CD4-positive, alpha-beta T cell treated with Interleukin-12 subunit alpha and Interleukin-12 subunit beta, for 1 hour (primary cell): ENCODE measurements at regions not wholly inside any gene's neighbourhood (a gene's known extent, or its start where the extent isn't known, plus 50 kb on each side); places are given as distances from the start of the nearest gene placed in this dataset.
A peak's percentile ranks its signal among the peaks of the same experiment; 100 is the strongest.

ENCODE experiments used
- DNase-seq: peaks from one replicate; pipeline ENCODE4 v3.0.0-alpha.2; 2020

DNA sequence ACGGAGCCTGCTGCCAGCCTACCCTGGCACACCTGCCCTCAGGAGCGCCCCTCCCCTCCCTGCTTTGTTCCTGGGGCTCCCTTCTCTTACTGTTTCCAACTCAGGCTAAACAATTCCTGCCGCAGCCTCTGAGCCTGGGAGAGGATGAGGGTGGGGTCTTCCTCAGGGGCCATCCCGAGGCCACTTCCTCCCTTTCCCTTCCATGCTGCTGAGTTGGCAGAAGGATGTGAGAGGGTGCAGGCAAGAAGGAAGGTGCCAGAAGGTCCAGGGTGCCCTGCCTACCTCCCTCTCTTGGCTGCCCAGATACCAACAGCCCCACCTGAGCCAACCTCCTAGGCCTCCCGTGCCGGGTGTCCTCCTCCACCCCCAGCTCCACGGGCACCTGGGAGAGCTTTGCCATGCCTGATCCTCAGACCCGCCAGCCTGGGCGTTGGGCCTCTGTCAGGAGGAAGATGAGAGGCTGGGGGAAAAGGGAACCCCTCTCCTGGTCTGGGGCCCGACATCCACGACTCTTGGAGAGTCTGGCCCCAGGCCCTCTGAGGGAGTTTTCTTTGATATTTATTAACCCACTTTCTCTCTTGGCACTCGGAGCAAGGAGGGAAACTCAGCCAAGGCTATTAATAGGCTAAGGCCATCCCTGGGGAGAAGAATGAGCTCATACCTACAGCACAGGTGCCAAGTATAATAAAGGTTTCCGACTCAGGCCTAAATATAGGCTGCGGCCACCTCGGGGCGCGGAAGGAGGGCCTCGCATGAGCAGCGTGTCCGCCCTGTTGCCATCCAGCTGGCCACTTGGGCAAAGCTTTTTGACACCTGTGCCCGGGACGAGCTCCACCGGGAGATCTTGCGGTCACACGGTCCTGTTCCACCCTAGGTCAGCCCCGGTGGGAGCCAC lies 232.0 kb downstream of the ENGASE start:
- DNase-seq, result no peak

DNA sequence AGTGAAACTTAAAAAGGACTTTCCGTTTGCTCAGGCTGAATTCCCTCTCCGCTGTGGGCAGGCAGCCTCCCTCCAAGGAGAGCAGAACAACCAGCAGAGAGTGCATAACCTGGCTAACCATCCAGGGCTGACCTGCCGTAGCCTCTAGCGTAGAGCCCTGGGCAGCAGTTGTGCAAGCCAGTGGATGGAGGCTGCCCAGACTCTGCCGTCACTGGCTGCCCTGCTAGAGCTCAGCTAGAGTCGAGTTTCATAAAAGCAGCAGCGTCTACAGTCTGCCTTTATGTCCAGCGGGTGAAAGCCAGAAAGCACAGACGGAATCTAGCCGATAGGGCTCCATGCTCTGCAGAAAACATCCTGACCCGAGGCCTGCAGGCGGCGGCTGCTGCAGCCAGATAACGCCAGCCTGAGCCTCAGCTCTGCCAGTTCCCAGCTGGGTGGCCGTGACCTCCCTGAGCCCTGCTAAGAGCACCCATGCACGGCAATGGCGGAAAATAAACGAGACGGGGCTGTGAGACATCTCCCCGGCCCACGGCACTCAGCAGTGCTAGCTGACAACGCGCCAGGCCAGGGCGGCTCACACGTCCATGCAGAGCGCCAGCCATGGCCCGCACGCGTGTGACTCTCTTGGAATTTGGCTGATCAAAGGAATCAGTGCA lies 231.3 kb downstream of the ENGASE start:
- no peak for DNase-seq

DNA sequence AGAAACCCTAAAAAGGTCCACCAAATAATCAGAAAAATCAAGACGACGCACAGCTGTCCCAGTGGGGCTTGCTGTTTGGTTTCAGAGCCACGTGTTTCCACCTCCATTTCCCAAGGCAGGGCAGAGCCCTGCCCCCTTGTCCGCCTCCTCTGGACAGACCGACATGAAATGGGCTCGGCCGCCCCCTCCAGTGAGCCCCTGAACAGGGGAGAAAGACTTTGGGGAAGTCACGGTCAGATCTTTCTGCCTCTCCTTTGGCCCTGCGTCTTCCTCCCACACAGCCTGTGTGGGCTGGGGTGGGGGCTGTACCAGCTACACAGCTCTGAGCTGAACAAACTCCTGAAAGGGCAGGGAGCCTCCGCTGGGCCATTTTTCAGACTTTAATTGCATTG lies 230.7 kb downstream of the ENGASE start:
- no peak for DNase-seq

DNA sequence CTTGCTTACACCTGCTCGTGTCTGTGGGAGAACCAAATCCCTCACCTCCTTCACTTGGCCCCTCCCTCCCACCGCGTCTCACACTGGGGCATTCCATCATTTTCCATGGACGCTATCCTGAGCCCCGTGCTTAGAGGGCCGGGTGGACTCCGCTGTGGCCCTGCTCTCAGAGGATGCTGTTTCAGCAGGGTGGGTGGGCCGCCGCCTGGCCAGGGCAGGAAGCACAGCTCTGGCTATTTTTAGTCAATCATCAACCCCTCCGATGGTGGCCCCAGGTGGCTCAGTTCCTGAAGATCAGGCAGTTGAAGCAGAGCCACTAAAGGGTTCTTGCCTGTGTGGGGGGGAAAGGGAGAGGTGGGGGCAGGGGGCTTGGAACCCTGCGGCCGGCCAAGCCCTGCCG lies 230.3 kb downstream of the ENGASE start:
- no peak for DNase-seq

DNA sequence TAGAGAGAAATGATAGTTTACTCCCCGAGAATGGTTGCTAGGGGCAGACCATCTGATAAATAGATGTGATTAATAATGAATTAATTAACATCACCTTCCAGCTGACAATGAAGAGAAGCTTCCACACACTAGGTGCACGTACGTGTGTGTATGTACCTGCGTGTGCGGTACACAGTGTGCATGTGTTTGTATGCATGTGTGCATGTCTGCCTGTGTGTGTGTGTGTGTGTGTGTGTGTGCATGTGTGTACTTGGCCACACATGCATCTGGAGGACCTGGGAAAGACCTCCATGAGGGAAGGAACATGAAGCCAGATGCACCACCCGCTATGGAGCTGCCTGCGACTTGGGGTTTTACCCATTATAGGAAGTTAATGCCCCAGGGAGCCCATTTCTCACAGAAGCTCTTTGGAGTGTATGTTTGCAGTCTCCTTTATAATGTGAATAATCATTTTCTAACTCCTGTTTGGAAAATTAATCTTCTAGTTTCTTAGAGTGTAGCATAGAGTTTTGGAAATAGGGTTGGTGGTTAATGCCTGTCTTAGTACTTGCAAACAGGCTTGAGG lies 229.1 kb downstream of the ENGASE start:
- DNase-seq, result no peak

DNA sequence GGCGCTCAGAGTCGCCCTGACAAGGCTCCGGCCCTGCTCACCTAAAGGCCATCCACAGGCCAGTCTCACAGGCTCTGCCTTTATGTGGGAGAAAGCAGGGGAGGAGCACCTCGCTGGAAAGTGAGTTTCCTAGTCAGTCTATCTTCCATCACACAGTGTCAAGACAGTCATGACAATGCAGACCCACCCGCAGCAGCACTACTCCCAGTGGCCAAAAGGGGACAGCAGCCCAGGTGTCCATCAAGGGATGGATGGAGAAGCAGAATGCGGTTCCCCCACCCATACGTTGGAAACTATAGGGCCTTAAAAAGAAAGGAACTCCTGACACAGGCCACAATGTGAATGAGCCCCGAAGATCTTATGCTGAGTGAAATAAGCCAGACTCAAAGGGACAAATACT lies 226.8 kb downstream of the ENGASE start:
- no peak for DNase-seq

DNA sequence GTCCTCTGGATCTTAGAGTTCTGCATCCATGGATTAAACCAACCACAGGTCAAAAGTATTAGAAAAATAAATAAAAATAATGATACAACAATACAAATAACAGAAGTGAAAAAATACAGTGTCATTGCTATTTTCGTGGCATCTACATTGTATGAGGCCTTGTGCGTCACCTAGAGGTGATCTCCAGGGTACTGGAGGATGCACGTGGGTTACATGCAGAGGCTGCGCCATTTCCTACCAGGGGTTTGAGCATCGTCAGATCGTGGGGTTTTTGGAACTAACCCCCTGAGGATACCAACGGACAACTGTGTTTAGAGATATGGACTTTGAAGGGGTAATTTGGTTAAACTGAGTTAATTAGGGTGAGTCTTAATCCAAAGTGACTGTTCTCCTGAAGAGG lies 224.7 kb downstream of the ENGASE start:
- no peak for DNase-seq

DNA sequence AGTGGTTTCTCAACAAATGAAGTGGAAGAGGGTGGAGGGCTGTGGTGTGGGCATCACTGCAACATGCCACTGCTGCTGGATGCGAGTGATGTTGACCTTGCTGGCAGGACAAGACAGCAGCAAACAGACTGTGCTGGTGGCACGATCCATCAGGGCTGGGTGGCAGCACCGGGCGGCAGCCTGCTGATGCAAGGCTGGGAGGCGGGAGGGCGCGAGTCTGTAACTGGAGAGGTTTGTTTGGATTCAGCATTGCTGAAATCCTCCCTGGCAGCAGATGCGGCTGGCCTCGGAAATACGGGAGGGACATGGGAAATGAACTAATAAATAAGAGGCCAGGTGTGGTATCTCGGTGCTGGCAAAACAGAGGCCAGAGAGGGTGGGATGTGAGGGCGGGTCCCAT lies 224.2 kb downstream of the ENGASE start:
- no peak for DNase-seq

DNA sequence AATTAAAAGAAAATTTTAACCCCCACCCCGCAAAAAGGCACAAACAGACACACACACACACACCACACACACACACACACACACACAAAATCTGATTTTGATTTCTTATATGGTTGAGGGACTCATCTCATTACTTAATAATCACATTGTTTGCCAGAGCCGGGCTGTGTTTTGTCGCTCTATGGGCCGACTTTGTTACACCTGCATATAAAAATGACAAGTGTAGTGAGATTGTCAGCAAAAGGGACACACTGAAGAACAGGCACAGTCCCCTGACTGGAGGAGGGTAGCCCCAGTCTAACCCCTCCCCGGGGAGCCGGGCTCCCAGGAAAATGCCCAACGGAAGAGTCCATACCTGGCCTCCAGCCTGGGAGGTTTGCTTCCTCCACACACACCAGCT lies 221.6 kb downstream of the ENGASE start:
- no peak for DNase-seq

DNA sequence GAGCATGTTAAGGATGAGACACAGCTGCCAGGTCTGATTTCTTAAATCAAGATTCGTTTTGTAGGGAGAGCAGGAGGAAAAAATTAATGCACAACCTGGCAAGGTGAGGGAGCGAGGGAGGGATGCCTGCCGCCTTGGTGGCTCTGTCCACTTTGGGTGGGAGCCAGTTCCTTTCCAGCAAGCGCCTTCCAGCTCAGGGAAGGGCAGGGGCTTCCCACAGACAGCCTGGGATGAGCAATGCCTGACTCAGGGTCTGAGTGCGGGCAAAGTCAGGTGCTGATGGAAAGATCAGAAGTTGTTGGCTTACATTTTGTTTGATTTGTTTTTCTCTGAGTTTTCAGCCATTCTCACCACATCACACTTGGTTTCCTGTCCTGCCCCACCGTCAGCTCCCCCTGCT lies 220.7 kb downstream of the ENGASE start:
- DNase-seq, result no peak

DNA sequence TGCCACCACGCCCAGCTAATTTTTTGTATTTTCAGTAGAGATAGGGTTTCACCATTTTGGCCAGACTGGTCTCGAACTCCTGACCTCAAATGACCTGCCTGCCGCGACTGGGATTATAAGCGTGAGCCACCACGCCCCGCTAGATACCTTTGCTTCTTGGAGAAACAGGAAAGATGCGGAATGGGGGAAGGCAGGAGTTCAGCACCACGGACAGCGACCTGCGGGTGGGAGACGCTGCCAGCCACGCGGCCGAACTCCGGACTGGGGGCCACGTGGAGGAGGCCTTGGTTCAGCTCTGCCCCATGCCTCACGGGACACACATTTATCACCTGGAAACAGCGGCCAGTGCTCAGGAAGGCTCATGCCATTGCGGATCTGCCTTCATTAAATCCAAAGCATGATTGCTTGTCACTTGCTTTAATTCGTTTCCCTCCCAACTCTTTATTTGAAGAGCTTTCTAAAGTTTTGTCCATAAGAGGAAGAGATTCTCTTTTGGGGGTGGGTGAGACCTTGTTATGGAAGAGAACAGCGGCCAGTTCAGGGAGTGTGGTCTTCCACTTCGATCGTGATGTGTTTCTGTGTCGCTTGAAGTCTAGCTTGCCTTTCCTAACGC lies 219.9 kb downstream of the ENGASE start:
- peak; percentile 7 for DNase-seq

DNA sequence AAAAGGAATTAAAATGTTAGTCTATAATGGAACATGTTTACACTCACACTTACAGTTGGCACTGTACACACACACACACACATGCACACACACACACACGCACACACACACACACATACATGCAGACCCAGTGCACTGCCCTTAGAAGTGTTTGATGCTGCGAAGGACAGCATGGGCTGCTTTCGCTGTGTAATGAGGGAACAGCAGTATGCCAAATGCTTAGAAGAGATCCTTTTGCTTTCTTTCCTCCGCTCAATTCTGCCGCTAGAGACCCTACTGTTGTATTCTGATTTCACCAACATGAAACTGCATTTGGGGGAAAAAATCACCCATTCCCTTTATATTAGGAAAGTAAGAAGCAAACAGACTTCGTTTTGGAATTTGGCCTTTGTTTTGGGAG lies 217.9 kb downstream of the ENGASE start:
- DNase-seq, result no peak

DNA sequence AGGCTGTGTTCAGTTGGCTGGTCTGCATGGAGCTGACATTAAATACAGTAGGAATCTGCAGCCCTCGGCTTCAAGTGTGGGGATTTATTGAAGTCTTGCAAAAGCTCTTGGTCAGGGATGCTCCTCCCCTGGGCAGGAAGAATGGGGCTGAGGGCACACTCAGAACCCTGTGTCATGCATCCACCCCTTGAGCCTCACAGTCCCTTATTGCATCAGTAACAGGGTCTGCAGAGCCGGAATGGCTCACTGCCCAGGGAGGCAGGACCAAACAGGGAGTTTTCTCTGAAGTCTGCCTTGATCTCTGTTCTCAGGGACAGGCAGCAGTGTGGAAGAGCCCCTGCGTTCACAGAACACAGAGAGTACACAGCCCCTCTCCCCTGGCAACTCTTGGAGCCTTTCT lies 216.8 kb downstream of the ENGASE start:
- no peak for DNase-seq

DNA sequence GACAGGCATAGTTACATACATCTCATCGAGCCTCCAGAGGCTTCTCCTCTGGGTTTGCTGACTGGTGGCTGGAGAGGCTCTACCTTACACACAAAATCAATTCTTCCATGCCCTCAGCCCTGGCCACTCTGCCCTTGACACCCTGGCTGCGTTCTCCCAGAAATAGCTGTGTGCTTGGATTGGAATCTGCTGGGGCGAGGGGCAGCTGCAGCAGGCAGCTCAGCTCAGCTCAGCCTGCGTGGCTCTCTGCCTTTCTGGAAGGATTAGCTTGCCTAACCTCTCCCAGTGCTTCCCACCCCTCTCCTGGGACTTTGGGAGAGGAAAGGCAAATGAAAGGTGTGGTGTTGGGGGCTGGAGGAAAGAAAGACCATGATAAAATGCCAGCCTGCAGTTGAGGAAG lies 216.1 kb downstream of the ENGASE start:
- no peak for DNase-seq

DNA sequence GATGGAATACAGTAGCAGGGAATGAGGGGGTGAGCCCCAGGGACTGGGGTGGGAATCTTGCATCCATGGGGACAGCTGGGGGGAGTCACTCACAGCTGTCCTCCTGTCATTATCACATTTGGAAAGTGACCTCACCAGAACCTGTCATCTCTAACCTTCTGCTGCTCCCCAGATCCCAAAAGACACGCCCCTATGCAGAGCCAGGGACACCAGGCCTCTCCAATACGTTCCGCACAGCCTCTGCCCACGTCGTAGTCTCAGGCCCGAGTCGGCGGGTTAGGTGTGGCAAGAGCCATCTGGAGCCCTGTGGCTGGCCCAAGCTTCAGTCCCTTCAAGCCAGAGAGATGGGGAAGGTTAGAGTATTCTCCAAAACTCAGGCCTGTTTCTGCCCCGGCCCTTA lies 214.3 kb downstream of the ENGASE start:
- no peak for DNase-seq

DNA sequence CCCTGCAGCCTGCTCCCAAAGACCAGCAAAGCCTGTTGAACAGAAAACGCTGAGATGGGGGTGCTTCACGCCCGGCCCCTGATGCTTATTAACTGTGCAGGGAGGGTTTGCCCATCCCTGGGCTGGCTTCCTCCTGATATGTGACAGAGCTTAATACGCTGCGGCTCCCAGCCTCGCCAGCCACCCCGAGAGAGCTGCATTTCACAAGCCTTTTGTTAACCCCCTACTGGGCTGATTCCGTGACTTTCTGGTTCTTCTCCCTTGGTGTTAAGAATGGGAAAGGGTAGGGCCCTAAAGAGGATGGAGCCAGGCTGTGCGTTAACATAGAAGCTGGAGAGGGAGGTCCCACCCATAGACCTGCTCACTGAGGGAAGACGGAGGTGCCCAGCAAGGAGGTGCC lies 211.8 kb downstream of the ENGASE start:
- DNase-seq, result no peak

DNA sequence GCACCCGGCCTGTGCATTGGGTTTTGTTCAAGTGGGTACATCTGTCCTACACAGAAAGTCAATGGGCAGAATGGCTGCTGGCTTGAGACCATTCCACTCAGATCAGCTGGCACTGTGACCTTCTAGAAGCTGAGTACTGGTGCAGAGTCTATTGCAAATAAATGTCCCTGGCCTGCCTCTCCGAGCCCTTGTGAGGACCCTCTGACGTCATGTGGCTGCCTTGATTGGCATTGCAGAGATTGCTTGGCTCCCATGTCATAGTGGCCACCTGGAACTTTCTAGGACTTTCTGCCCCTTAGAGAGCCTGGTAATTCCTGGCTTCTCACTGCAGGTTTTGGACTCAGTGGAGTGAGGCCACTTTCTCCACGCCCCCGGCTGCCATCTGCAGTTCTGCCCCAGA lies 211.3 kb downstream of the ENGASE start:
- DNase-seq, result no peak

DNA sequence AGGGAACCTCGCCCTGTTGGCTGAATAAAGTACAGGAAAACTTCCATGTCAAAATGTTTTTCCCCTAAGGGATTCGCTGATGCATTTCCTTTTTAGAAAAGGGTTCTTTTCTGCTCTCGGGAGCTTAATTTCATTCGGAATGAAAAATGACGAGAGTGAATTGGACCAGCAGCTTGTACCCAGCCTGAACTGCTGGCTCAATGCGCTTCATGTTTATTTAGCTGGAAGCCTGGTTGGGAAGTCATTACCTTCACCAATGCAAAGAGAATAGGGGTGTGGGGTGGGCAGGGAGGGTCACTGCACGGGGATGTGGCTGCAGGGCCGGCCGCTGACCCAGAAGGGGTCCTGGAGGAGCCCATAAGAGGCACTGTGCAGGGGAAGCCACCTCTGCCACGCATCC lies 207.7 kb downstream of the ENGASE start:
- DNase-seq, result no peak

DNA sequence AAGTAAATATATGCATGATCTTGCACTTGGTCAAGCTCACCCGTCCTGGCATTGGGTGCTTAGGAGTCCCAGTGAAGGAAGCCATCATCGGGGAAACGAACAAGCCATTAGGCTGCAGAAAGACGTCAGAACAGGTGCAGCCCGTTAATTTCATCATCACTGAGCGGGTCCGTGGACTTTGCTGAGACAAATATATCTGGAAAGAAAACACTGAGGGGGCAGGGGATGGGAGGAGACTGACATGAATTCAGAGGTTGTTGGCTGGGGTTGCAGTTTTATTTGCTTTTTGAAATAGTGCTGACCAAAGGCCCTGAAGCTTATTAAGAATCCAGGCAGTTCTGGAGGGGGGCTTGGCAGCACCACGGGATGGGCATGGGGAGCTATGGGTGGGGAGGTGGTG lies 207.2 kb downstream of the ENGASE start:
- no peak for DNase-seq

DNA sequence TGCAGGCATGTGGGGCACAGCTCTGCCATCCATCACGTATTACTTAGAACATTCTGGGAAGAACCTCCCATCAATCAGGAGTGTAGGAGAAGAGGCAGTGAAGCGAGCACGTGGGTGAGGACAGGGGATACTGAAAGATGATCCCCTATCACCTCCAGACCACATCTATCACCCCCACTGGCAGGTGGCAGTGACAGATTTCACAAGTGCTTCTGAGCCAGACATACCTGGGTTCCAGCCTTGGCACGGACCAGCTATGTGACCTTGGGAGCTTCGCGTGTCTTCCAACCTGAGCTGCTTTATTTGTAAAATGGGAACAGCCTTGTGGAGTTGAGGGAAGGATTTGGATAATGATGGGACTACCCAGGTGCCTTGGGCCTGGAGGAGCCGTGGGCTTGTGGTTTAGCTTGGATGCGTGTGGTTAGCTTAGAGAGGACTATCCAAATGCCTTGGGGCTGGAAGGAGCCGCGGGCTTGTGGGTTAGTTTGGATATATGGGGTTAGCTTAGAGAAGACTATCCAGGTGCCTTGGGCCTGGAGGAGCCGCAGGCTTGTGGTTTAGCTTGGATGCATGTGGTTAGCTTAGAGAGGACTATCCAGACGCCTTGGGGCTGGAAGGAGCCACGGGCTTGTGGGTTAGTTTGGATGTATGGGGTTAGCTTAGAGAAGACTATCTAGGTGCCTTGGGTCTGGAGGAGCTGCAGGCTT lies 206.4 kb downstream of the ENGASE start:
- DNase-seq, result no peak

DNA sequence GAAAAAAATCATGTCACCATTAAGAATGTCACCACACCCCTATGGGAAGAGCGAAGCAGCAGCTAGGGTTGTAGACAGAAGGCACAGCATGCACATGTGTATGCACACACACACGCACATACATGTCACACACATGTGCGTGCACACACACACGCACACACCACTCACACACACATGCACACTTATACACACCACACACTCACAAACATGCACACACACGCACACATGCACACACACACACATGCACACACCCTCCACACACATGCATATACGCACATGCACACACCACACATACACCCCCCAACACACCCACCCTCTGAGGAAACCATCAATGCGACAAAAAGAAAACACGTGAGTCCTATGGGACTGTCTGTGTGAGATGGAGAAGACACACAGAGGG lies 205.4 kb downstream of the ENGASE start:
- DNase-seq, result no peak

DNA sequence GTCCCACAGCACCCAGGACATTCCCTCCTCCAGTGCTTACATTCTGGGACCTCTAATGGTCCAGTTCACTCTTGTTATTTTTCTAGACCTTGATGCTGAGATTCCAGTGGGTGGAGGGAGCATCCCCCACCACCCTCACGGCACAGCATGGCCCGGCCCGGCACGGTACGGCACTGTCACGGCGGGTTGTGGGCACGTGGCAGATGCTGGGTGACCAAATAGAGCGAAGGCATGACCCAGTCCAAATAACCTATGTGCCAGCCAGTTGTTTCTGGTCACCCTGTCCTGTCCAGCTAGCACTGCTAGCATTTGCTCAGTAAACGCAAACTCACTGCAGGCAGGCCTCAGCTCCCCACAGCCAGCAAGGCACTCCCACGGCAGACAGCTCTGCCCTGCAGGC lies 204.7 kb downstream of the ENGASE start:
- no peak for DNase-seq

DNA sequence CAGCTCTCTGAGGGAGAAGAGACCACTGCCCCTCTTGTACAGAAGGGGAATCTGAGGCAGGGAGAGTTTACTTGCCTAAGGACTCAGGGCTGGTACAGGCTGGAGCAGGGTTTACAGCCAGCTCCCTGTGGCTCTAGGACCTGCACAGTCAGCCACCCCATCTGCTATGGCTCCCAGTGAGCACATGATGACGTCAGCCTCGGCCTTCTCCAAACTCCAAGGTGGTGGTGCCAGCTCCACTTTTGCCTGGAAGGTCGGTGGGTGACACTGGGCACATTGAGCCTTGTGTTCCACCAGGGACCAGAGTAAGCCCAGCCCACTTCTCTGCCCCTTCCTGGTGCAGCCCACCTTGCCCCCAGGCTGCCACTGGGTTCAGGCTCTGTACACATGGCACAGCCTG lies 202.2 kb downstream of the ENGASE start:
- no peak for DNase-seq
